ENCODE measurements at regions not wholly inside any gene's neighbourhood (a gene's known extent, or its start where the extent isn't known, plus 50 kb on each side); places are given as distances from the start of the nearest gene placed in this dataset.

- no peak overlapping the region for H3K27ac ChIP-seq (ENCODE audit: low read length)
- H3K27me3 ChIP-seq (ENCODE audit: control insufficient read depth, insufficient read depth, low read length), result no peaks in the 10 kb centered on the region
- H3K4me1 ChIP-seq (ENCODE audit: control insufficient read depth, insufficient read depth, low read length), result no peaks in the 10 kb centered on the region
- H3K4me3 ChIP-seq (ENCODE audit: low read length), result no peak overlapping the region
- no peak for DNase-seq (ENCODE audit: low read depth, low spot score)
- WGBS (ENCODE audit: insufficient coverage, insufficient read length), result no CpG with 5 or more reads among the region's 1 CpG
- no peaks in the 10 kb centered on the region for H3K36me3 ChIP-seq (ENCODE audit: control insufficient read depth, insufficient read depth, low read length)
- no peaks in the 10 kb centered on the region for H3K9me3 ChIP-seq (ENCODE audit: control insufficient read depth, insufficient read depth, low read length)
Measured at GRCh38 chr16:63373744-63374143, 1337.5 kb upstream of the CDH8 start.

GRCh38 chr16:63372815-63373214 is 1336.6 kb upstream of the CDH8 start:
- H3K27ac ChIP-seq (ENCODE audit: low read length), result no peak overlapping the region
- no peaks in the 10 kb centered on the region for H3K4me1 ChIP-seq (ENCODE audit: control insufficient read depth, insufficient read depth, low read length)
- no peaks in the 10 kb centered on the region for H3K9me3 ChIP-seq (ENCODE audit: control insufficient read depth, insufficient read depth, low read length)
- DNase-seq (ENCODE audit: low read depth, low spot score), result no peak
- H3K4me3 ChIP-seq (ENCODE audit: low read length), result no peak overlapping the region
- no peaks in the 10 kb centered on the region for H3K36me3 ChIP-seq (ENCODE audit: control insufficient read depth, insufficient read depth, low read length)
- H3K27me3 ChIP-seq (ENCODE audit: control insufficient read depth, insufficient read depth, low read length), result no peaks in the 10 kb centered on the region

GRCh38 chr16:63372283-63372682 is 1336.0 kb upstream of the CDH8 start:
- no peaks in the 10 kb centered on the region for H3K27me3 ChIP-seq (ENCODE audit: control insufficient read depth, insufficient read depth, low read length)
- DNase-seq (ENCODE audit: low read depth, low spot score), result no peak
- no CpG with 5 or more reads among the region's 3 CpGs for WGBS (ENCODE audit: insufficient coverage, insufficient read length)
- no peaks in the 10 kb centered on the region for H3K4me1 ChIP-seq (ENCODE audit: control insufficient read depth, insufficient read depth, low read length)
- H3K9me3 ChIP-seq (ENCODE audit: control insufficient read depth, insufficient read depth, low read length), result no peaks in the 10 kb centered on the region
- H3K36me3 ChIP-seq (ENCODE audit: control insufficient read depth, insufficient read depth, low read length), result no peaks in the 10 kb centered on the region
- no peak overlapping the region for H3K4me3 ChIP-seq (ENCODE audit: low read length)
- no peak overlapping the region for H3K27ac ChIP-seq (ENCODE audit: low read length)

- Histone ChIP-seq H3K36me3 (ENCODE audit: control insufficient read depth, insufficient read depth, low read length) (no peaks in the 10 kb centered on the region), H3K9me3 (ENCODE audit: control insufficient read depth, insufficient read depth, low read length) (no peaks in the 10 kb centered on the region), H3K27ac (ENCODE audit: low read length) (no peak overlapping the region), H3K27me3 (ENCODE audit: control insufficient read depth, insufficient read depth, low read length) (no peaks in the 10 kb centered on the region), H3K4me1 (ENCODE audit: control insufficient read depth, insufficient read depth, low read length) (no peaks in the 10 kb centered on the region), H3K4me3 (ENCODE audit: low read length) (no peak overlapping the region)
- WGBS (ENCODE audit: insufficient coverage, insufficient read length), result no CpG with 5 or more reads among the region's 4 CpGs
- no peak for DNase-seq (ENCODE audit: low read depth, low spot score)
Measured at GRCh38 chr16:63365649-63366304, 1329.5 kb upstream of the CDH8 start.

GRCh38 chr16:63363738-63364137 is 1327.5 kb upstream of the CDH8 start:
- H3K9me3 ChIP-seq (ENCODE audit: control insufficient read depth, insufficient read depth, low read length), result no peaks in the 10 kb centered on the region
- DNase-seq (ENCODE audit: low read depth, low spot score), result no peak
- no peak overlapping the region for H3K27ac ChIP-seq (ENCODE audit: low read length)
- H3K36me3 ChIP-seq (ENCODE audit: control insufficient read depth, insufficient read depth, low read length), result no peaks in the 10 kb centered on the region
- H3K4me1 ChIP-seq (ENCODE audit: control insufficient read depth, insufficient read depth, low read length), result no peaks in the 10 kb centered on the region
- WGBS (ENCODE audit: insufficient coverage, insufficient read length), result no CpG with 5 or more reads among the region's 4 CpGs
- H3K4me3 ChIP-seq (ENCODE audit: low read length), result no peak overlapping the region
- no peaks in the 10 kb centered on the region for H3K27me3 ChIP-seq (ENCODE audit: control insufficient read depth, insufficient read depth, low read length)

- WGBS (ENCODE audit: insufficient coverage, insufficient read length), result no CpG with 5 or more reads among the region's 1 CpG
- H3K27ac ChIP-seq (ENCODE audit: low read length), result no peak overlapping the region
- H3K4me3 ChIP-seq (ENCODE audit: low read length), result no peak overlapping the region
- no peaks in the 10 kb centered on the region for H3K36me3 ChIP-seq (ENCODE audit: control insufficient read depth, insufficient read depth, low read length)
- peak; percentile 25 for DNase-seq (ENCODE audit: low read depth, low spot score)
- no peaks in the 10 kb centered on the region for H3K9me3 ChIP-seq (ENCODE audit: control insufficient read depth, insufficient read depth, low read length)
- no peaks in the 10 kb centered on the region for H3K4me1 ChIP-seq (ENCODE audit: control insufficient read depth, insufficient read depth, low read length)
- no peaks in the 10 kb centered on the region for H3K27me3 ChIP-seq (ENCODE audit: control insufficient read depth, insufficient read depth, low read length)
Measured at GRCh38 chr16:63361032-63361624, 1324.9 kb upstream of the CDH8 start.

GRCh38 chr16:63349961-63350360 is 1313.7 kb upstream of the CDH8 start:
- Histone ChIP-seq H3K4me3 (ENCODE audit: low read length) (no peak overlapping the region), H3K4me1 (ENCODE audit: control insufficient read depth, insufficient read depth, low read length) (no peaks in the 10 kb centered on the region), H3K36me3 (ENCODE audit: control insufficient read depth, insufficient read depth, low read length) (no peaks in the 10 kb centered on the region), H3K27ac (ENCODE audit: low read length) (no peak overlapping the region), H3K9me3 (ENCODE audit: control insufficient read depth, insufficient read depth, low read length) (no peaks in the 10 kb centered on the region), H3K27me3 (ENCODE audit: control insufficient read depth, insufficient read depth, low read length) (no peaks in the 10 kb centered on the region)
- no peak for DNase-seq (ENCODE audit: low read depth, low spot score)
- WGBS (ENCODE audit: insufficient coverage, insufficient read length), result no CpG with 5 or more reads among the region's 1 CpG

GRCh38 chr16:63346000-63346399 is 1309.8 kb upstream of the CDH8 start:
- Histone ChIP-seq H3K36me3 (ENCODE audit: control insufficient read depth, insufficient read depth, low read length) (no peaks in the 10 kb centered on the region), H3K27me3 (ENCODE audit: control insufficient read depth, insufficient read depth, low read length) (no peaks in the 10 kb centered on the region), H3K4me1 (ENCODE audit: control insufficient read depth, insufficient read depth, low read length) (no peaks in the 10 kb centered on the region), H3K27ac (ENCODE audit: low read length) (no peak overlapping the region), H3K9me3 (ENCODE audit: control insufficient read depth, insufficient read depth, low read length) (no peaks in the 10 kb centered on the region), H3K4me3 (ENCODE audit: low read length) (no peak overlapping the region)
- no peak for DNase-seq (ENCODE audit: low read depth, low spot score)
- WGBS (ENCODE audit: insufficient coverage, insufficient read length), result no CpG with 5 or more reads among the region's 3 CpGs

- no peak for DNase-seq (ENCODE audit: low read depth, low spot score)
- Histone ChIP-seq H3K4me1 (ENCODE audit: control insufficient read depth, insufficient read depth, low read length) (0 out of 2 replicates have a peak, but pooled peaks cover 2% of the 10 kb centered on the region), H3K9me3 (ENCODE audit: control insufficient read depth, insufficient read depth, low read length) (no peaks in the 10 kb centered on the region), H3K27ac (ENCODE audit: low read length) (no peak overlapping the region), H3K36me3 (ENCODE audit: control insufficient read depth, insufficient read depth, low read length) (no peaks in the 10 kb centered on the region), H3K27me3 (ENCODE audit: control insufficient read depth, insufficient read depth, low read length) (no peaks in the 10 kb centered on the region), H3K4me3 (ENCODE audit: low read length) (no peak overlapping the region)
- no CpG with 5 or more reads among the region's 1 CpG for WGBS (ENCODE audit: insufficient coverage, insufficient read length)
Measured at GRCh38 chr16:63337264-63337663, 1301.0 kb upstream of the CDH8 start.

GRCh38 chr16:63331111-63331510 is 1294.9 kb upstream of the CDH8 start:
- no peaks in the 10 kb centered on the region for H3K9me3 ChIP-seq (ENCODE audit: control insufficient read depth, insufficient read depth, low read length)
- H3K27me3 ChIP-seq (ENCODE audit: control insufficient read depth, insufficient read depth, low read length), result no peaks in the 10 kb centered on the region
- no peak for DNase-seq (ENCODE audit: low read depth, low spot score)
- no peaks in the 10 kb centered on the region for H3K36me3 ChIP-seq (ENCODE audit: control insufficient read depth, insufficient read depth, low read length)
- H3K4me1 ChIP-seq (ENCODE audit: control insufficient read depth, insufficient read depth, low read length), result no peaks in the 10 kb centered on the region
- WGBS (ENCODE audit: insufficient coverage, insufficient read length), result no CpG with 5 or more reads among the region's 3 CpGs
- no peak overlapping the region for H3K27ac ChIP-seq (ENCODE audit: low read length)
- no peak overlapping the region for H3K4me3 ChIP-seq (ENCODE audit: low read length)

- DNase-seq (ENCODE audit: low read depth, low spot score), result no peak
- H3K4me1 ChIP-seq (ENCODE audit: control insufficient read depth, insufficient read depth, low read length), result no peaks in the 10 kb centered on the region
- H3K9me3 ChIP-seq (ENCODE audit: control insufficient read depth, insufficient read depth, low read length), result no peaks in the 10 kb centered on the region
- H3K4me3 ChIP-seq (ENCODE audit: low read length), result no peak overlapping the region
- H3K27me3 ChIP-seq (ENCODE audit: control insufficient read depth, insufficient read depth, low read length), result no peaks in the 10 kb centered on the region
- no peak overlapping the region for H3K27ac ChIP-seq (ENCODE audit: low read length)
- no CpG with 5 or more reads among the region's 3 CpGs for WGBS (ENCODE audit: insufficient coverage, insufficient read length)
- H3K36me3 ChIP-seq (ENCODE audit: control insufficient read depth, insufficient read depth, low read length), result no peaks in the 10 kb centered on the region
Measured at GRCh38 chr16:63326736-63327339, 1290.6 kb upstream of the CDH8 start.
